ENCODE measurements at regions not wholly inside any gene's neighbourhood (a gene's known extent, or its start where the extent isn't known, plus 50 kb on each side); places are given as distances from the start of the nearest gene placed in this dataset.
"Not testable (repeated sequence)": the region's sequence is repeated elsewhere in the genome, so short reads cannot be mapped to it uniquely, and the experiment has no call there.

DNA sequence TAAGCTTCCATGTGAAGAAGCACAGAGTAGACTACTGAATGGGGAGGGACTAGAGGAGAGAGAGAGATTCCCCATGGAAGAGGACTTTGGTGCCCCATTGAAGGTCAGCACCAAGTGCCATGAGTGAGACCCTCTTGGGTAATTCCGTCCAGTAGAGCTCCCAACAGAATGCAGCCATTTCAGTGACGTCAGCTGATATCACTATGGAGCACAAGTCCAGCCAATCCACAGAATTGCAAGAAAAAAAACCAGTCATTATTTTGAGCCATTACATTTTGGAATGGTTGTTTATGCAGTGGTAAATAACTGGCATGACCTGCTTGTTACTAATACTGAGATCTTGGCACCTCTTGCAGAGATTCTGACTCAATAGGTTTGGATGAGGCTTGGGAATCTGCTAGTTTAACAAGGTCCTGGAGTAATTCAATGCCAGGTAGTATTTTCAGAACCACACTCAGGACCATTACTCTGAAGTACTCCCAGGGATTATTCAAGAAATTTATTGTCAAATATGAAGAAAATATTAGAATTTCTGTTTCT lies 52.6 kb upstream of the SP8 start:
- DNase-seq (ENCODE audit: low spot score) = no peak

DNA sequence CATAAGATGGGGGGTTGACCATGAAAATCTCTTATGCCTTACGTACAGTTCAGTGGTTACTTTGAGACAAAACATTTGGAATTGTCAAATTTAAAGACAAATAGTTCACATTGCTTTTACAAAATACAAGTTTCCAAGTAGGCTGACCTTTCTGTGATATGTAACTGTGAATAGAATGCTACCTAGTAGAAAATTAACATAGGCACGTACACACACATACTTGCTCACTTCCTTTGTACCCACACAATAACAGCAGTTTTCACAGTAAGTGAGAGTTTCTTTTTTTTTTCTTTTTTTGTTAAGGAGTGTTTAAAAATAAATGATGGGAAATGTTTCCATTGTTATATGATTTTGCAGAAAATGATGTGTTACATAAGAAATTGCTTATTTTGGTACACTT lies 53.3 kb upstream of the SP8 start:
- DNase-seq (ENCODE audit: low spot score) = no peak

DNA sequence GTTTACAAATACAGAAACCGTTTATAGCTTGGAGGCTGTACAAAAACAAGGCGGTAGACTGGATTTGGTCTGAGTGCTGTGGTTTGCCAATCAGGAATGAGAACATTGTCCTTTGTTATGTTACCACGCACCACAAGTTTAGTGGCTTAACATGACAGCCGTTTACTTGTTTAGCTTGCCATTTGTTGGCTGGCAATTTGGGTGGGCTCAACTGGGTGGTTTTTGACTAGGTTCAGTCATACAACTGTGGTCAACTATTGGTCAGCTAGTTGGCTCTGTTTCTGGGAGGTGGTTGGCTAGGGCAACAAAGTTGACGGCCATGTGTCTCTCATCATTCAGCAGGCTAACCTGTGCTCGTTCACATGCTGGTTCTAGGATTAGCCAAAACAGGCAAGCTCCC lies 60.1 kb upstream of the SP8 start:
- no peak for DNase-seq (ENCODE audit: low spot score)

DNA sequence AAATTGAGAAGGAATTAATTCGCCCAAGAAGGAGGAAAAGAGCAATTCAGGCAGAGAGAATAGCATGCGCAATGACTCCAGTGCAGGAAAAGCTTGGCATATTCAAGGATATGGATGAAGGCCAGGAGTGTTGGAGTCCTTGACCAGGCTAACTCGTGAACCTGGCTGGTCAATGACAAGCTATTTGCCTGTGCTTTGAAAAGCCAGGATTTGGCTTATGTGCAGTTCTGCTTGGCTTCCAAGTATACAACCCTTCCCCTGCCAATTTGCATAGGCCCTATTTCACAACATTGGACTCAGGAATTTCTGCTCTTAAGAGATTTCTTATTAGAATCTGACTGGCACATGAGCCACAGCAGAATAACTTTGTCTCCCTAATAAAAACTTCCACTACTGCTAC lies 72.3 kb upstream of the SP8 start:
- no peak for DNase-seq (ENCODE audit: low spot score)

DNA sequence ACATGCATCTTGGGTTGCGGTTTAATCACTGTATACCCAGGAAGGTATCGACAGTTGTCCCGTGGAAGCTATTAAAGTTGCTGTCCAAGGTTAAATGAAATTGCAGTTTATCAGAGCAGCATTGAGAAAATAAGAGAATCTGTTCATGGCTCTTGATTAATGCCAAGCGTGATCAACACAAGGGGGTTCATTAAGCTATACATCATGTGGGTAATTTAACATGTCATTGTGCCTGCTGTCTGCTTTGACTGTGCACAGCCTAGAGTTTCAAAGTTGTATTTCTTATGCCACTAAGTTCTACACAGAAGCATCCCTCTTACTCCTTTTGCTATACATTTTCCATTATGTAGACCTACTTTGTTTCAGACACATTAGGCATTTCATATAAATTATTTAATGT lies 74.8 kb upstream of the SP8 start:
- DNase-seq (ENCODE audit: low spot score) = no peak

DNA sequence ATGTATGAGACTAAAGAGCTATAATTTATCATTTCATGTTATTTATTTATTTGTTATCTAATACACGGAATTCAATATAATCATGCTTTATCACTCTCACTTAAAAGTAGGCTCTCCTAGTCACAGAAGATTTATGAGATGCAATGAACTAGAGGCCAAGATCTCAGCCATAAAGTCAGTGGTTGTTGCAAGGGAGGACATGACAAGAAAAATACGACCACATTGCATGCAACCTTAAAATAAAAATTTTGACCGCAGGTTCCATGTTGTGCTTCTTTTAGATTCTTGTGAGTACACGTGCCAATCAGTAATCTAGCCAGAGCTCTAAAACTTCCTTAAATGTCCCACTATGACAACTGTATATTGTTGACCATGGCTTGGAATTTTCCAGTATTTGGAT lies 75.9 kb upstream of the SP8 start:
- DNase-seq (ENCODE audit: low spot score) = no peak

DNA sequence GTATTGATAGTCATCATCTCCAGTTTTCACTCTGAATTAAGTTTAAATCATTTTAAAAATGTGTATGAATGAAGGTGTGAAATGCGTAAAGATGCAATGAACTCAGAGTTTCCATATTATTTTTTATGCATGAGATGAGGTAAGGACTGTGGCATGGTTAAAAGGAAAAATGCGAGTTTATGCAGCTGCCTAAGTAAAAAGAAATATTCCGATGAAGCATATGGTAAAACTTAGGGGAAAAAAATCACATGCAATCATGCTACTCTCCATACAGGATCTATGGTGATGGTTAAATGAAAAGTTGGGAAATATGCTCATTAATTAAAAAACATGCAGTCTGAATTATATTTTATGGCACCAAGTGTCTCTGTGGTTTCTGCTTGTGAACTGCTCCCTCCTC lies 77.5 kb upstream of the SP8 start:
- no peak for DNase-seq (ENCODE audit: low spot score)

DNA sequence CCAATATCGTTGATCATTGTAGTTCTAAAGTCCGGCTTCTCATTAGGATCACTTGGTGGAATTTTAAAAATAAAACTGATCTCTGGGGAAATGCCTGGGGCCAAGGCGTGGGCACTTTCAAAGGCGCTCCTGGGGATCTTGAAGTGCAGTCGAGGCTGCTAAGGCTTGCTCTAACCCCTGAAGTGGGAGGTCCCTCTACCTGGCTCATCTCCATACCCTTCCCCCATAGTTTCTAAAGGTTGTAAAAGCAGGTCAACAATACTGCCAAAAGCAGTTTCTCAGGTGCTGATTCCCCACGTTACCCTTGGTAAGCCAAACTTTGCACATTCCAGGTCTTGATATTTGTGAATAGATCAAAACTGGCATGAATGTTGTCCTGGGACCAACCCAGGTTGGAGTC lies 79.0 kb upstream of the SP8 start:
- no peak for DNase-seq (ENCODE audit: low spot score)

DNA sequence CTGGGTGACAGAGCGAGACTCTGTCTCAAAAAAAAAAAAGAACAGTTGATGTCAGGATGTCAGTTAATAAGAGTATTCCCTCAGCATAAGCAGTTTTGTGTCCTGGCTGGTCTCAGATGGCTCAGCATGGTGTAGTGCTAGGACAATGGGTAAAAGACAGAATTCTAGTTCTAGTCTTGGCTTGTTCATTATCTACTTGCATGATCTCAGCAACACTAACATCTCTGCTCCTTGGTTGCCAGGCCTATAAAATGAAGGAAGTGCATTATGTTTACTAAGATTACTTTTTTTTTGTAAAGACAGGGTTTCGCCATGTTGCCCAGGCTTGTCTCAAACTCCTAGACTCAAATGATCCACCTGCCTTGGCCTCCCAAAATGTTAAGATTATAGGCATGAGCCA lies 84.3 kb upstream of the SP8 start:
- DNase-seq (ENCODE audit: low spot score) = no peak

DNA sequence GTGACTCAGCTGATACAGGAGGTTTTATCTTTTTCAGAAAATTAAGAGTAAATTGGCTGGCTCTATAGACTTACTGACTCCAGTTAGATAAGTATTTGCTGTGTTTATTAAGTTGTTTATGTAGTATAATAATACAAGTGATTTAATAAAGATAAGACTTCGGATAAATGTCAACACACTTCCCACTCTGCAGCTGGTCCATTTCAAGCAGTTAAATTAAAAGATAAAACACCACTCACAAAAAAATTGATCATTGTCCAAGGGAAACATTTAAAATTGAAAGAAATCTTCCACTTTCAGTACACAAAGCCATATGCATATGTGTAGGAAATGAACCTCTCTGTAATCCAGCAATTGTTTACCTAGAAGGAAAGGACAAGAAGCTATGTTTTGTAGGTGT lies 106.1 kb upstream of the SP8 start:
- DNase-seq (ENCODE audit: low spot score) = no peak

DNA sequence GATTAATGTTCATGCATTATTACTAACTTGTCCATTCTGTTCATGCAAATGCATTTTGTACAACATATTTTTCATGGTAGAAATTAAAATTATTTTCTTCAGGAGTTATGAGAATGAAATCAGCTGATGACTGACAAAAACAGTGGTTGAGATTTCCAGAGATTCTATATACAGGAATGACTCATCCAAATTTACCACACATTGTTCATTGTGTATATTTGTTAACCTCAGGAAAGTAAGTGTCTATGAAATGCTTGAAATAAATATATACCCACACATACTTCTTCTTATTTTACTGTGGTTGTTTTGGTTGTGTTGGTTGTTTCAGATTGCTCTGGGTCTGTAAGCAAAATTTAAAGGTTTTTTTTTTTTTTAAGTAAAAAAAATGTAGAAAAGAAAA lies 108.1 kb upstream of the SP8 start:
- DNase-seq (ENCODE audit: low spot score) = no peak

DNA sequence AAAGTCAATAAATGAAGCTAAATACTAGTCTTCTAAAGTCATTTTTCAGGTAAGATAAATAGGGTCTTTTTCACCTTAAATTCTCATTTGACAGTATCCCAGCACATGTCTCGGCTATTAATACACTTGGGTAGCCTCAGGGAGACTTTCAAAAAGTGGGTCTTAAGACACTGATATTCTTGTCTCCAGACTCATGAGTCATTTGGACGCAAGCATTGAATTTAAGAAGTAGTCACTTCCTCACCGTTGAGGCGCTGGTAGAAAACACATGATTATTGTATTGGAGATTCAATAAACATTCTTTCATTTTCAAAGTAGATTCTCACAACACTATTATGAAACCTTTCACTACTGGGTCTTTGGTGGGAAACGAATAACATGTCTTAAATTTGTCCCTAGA lies 108.9 kb upstream of the SP8 start:
- DNase-seq (ENCODE audit: low spot score) = no peak

DNA sequence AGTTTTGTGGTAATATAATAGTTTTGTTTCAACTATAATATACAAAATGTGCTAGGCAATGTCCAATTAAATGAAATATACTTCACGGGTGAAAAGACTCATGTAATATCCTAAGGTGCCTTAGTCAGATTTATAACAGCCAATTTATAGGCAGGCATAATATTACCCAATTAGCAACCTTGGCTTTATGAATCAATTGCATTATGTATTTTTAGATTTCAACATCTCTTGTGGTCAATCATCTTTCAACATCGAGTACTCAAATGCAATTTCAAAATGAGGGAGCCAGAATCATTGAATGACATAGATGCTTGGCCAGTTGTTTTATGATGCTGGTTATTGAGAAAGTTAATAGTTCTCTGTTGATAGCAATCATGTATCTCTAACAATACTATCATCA lies 110.3 kb upstream of the SP8 start:
- no peak for DNase-seq (ENCODE audit: low spot score)

DNA sequence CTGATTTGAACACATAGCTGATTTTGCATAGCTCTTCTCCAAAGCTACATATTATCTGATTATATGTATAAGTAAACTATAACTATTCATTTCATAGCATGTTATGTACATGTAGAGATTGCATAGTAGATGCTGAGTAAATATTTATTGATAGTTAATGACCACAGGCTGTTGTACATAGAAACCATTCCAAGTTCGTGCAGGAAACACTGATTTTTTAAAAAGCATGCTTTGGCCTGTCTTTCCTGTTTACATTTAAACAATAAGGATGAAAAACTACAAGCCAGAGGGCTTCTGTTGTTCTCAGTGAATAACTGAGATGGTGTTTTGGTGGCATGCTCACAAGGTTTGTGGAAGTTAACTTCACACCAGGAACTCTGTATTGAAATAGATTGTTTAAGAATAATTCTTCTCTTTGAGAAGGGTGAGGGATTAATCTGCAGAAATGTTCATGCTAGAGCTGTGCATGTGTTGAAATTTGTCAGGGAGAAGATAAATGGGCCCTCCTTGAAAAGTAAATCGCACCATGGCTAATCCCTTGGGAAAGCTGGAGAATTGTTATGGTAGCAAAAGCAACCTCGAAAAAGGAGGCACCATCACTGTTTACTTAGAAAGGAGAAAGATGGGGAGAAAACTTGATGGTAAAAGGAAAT lies 120.2 kb upstream of the SP8 start:
- no peak for DNase-seq (ENCODE audit: low spot score)

DNA sequence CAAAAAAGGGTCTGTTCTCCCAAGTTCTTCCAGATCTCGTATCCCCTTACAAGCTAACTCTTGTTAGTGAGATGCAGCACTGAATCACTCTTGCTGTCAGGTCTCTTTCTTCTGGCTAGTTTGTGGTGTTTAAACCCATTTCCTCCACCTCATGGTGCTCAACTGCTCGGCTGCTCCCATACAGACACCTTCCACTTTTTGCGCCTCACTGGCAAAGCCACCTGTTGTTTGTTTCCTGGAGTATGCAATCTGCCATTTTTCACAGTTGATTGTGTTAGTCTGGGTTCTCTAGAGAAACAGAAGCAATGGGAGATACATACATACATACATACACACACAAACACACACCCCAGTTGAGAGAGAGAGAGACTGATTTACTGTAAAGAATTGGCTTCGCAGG lies 124.4 kb upstream of the SP8 start:
- no peak for DNase-seq (ENCODE audit: low spot score)

DNA sequence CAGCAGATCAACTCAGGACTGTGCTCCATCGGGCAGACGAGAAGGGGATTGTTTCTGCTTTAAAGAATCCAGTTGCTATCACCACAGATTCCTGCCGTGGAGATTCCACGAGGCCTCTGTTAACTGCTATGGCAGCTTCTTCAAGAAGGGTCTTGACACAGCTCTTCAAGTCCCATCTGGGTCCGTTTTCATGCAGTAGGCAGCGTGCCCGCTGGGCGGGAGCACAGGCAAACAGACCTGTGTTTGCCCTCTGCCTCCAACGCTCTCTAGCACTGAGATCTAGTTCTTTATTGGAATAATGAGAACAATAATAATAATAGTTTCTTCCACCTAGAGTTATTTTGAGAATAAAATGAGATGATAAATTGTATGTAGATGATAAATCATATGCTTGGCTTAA lies 127.2 kb upstream of the SP8 start:
- no peak for DNase-seq (ENCODE audit: low spot score)

DNA sequence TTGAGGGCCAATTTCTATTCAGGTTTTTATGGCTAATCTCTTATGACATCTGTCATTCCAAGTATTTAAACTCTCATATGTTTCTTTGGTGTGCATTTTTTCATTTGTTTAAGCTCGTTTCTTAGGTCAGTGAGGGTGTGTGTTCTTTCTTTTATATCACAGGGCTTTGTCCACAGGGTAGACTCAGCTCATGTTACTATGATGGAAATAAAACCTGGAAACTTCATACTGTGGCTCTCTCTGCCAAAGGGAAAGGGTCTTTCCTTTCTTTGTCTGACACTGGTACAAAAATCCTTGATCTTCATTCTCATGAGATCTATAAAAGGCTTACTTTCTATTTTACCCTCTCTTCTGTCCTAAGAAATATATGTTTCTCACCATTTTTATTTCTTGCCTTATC lies 129.6 kb upstream of the SP8 start:
- DNase-seq (ENCODE audit: low spot score) = no peak

DNA sequence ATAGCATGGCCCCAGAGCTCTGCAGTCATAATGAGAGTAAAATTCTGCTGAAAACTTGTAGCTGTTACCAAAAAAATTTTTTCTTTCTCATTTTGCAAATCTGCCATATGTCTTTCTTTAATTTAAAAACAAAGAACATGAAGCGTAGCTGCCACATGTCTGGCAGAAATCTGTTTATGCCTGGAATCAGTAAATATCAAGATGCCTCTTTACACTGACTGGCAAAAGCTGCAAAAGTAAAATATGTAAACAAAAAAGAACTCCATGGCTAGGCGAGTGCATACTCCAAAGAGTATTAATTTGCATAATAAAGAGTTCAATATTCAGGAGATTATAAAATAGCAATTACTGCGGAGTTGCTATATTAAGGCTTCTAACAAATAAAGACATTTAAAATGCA lies 130.9 kb upstream of the SP8 start:
- no peak for DNase-seq (ENCODE audit: low spot score)

DNA sequence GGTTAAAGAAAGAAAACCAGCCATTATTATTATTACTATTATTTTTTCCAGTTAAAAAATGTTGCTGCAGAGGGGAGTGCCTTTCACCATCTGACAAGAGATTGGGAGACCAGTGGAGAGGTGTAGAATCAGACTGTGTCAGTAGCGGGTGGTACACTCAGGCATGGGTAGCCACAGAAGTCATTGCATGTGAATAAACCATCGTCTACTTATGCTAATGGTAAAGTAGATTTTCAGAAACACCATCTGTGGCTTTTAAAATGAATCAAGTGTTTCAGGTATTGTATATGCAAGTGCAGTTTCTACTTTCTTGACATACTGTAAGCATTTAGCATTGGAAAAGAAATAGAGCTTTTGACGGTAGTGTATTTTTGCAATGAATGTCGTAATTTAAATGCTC lies 131.5 kb upstream of the SP8 start:
- DNase-seq (ENCODE audit: low spot score) = no peak

DNA sequence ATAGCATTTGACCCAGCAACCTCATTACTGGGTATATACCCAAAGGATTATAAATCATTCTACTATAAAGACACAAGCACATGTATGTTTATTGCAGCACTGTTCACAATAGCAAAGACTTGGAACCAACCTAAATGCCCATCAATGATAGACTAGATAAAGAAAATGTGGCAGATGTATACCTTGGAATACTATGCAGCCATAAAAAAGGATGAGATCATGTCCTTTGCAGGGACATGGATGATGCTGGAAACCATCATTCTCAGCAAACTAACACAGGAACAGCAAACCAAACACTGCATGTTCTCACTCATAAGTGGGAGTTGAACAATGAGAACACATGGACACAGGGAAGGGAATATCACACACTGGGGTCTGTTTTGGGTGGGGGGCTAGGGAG lies 140.5 kb upstream of the SP8 start:
- not testable (repeated sequence) for DNase-seq (ENCODE audit: low spot score)

DNA sequence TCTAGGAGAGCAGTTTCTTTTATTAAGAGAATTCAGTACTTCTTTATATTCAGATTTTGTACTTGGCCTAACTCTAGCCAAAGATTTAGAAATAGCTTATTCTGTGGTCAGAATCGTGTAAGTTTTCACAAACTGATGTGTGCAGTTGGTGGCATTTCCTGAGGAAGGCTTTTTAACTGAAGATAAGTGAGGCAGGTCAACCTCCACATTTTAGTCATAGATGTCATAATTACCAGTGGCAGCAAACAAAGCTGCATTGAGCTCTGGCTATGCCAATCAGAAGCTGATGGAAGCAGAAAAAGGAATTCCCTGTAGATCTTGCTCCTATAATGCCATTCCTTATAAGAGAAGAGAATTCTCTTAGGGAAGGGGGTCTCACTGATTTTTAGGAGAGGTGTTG lies 141.3 kb upstream of the SP8 start:
- no peak for DNase-seq (ENCODE audit: low spot score)

DNA sequence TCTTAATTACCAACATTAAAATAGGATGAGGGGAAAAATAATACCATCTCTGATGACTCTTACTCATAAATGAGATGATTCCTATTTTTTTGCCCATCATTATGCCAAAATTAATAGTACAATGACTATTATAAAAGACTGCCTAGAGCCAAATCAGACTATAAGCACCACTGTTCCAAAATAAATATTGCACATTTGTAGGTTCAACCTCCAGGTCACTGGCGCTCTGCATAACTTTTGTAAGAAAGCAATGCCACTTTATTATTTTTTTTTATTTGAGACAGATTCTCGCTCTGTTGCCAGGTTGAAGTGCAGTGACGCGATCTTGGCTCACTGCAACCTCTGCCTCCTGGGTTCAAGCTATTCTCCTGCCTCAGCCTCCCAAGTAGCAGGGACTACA lies 142.5 kb upstream of the SP8 start:
- DNase-seq (ENCODE audit: low spot score) = no peak

DNA sequence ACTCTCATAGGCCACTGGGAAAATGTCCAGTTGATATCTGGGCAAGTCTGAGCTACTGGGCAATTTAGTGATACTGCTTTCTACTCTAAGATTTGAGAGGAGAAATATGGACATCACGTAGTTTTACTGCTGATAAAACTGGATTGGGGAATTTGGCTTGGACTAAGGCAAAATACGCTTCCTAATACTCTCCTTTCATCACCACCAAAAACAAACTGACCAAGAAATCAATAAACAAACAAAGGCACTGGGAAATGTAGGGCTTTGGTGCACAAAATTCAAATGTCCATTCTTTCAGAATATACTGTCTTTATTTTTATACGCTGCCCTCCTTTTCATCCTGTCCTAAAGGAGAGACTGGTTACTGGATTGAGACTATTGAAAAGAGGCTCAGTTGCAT lies 145.1 kb upstream of the SP8 start:
- no peak for DNase-seq (ENCODE audit: low spot score)

DNA sequence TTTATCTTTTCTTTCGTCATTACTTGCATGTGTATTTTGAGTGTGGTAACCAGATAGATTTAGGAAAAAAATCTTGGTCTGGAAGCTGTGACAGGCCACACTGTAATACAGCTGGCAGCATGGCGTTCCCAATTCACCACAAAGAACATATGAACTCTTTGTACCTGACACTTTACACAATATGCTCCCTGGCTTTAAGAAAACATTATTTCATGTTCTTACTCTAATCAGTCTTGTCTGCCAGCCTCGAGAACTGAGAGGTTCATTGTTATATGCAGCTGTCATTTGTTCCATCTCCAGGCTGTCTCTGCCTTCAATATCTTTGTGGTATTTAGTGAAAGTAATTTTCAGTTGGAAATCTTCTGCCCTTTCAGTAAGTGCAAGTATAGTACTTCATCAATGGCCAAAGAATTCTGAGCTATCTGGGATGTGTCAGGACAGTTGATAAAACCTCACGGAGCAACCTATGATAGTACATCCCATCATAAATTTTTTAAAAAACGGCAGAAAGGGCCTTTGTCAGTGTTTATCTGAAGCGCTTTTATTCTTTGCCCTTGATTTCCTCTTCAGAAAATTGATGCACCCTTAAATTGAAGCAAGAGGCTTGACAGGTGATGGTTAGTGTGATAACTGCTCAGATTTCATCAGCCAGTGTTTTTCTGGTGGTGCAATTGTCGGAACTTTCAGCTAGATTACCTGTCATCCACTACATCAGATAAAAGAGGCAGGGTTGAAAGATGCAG lies 146.3 kb upstream of the SP8 start:
- DNase-seq (ENCODE audit: low spot score) = no peak
